RWPE1 (cell line): ENCODE measurements at regions not wholly inside any gene's neighbourhood (a gene's known extent, or its start where the extent isn't known, plus 50 kb on each side); places are given as distances from the start of the nearest gene placed in this dataset.

Experiments used
- CTCF ChIA-PET: fragments of 350-600 bp; sonication (Branson Sonifier 250); formaldehyde crosslinking; extraction: SDS; loops from one replicate; lab custom pipeline; 2021; lab: Yijun Ruan, JAX
- POLR2A ChIA-PET: fragments of 400-600 bp; formaldehyde crosslinking; extraction: SDS; loops from one replicate; lab custom pipeline; 2020; ENCODE audit warnings: antibody characterized with exemption; ENCODE audit not compliant: low non-redundant PET; lab: Yijun Ruan, JAX
- DNase-seq: peaks from one replicate; pipeline ENCODE4 v3.0.0; 2012; ENCODE audit warnings: low spot score
- H3K27ac ChIP-seq: fragments of 450-650 bp; 2 replicates; pipeline ENCODE4 v1.5.1; 2017
- CTCF ChIP-seq: fragments of 450-650 bp; conservative IDR thresholded peaks from 2 replicates; pipeline ENCODE4 v1.5.1; 2017; ENCODE audit warnings: low read depth, mild to moderate bottlenecking

DNA sequence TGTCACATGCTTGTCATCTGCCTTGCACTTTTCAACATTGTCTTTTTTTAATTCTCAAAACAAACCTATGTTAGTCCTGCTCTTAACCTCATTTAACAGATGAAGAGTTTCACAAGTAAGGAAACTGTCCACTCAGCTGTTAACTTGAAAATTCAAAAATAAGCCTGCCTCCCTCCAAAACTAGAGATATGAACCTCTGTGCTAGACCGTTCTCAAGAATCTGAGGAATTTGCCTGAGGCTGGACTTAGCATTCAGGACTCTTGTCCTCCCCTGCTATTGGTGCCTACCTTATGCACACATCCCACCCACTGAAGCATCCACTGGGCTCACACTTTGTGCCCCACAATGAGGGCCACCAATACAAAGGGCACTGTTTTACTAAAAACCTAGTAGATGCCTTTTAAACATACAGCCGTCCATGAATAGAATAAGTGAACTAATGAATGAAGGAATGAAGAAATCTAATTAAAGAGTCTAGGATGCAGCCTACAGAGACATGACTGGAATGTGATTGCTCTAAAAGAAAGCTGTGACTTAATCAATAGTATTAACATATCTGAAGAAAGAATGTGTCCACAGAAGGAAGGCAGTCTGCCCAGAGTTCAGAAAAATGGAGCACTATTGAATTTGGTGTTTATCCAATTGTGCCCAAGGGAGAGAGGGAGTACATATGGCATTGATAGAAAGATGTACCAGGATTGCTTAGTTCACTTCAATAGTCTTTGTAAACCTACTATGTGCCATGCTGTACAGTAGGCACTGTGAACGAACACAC lies 238.5 kb downstream of the SPTSSA start:
- CTCF ChIA-PET = interaction anchor here (0.6 to 0.7 kb wide), 2 partner anchors 389 to 948 kb away, joined by 3 read pairs; no protein-coding TSS in a partner anchor
- H3K27ac ChIP-seq = no peak overlapping the region
- DNase-seq = no peak
- POLR2A ChIA-PET = no interaction called here
- no peak for TF ChIP-seq CTCF

GRCh38 chr14:34222867-34223266 lies 239.2 kb downstream of the SPTSSA start:
- no peak overlapping the region for H3K27ac ChIP-seq
- no peak for TF ChIP-seq CTCF
- CTCF ChIA-PET = interaction anchor here (0.6 kb wide), 1 partner anchor 841 kb away, joined by 5 read pairs; no protein-coding TSS in a partner anchor
- POLR2A ChIA-PET = no interaction called here
- no peak for DNase-seq

DNA sequence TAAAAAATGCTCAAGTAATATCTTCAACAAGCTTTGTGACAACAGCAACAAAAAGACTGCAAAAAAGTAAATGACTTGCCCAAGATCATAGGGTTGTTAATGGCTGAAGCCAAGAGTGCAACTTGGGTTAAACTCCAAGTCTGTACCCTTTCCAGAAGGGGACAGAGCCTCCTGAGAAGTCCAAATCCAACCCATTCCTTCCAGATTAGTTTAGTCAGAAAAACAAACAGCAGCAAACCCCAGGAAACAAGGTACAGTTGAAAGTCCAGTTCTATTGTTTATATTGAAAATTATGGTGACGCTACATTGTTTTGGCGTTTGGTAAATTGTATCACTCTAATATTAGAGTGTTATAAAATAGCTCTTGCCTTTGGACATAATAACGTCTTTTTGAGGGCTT lies 239.9 kb downstream of the SPTSSA start:
- ChIA-PET CTCF (interaction anchor here (0.5 to 0.7 kb wide), 3 partner anchors 321 to 840 kb away, joined by 3 to 5 read pairs (median 5); no protein-coding TSS in a partner anchor), POLR2A (no interaction called here)
- no peak overlapping the region for H3K27ac ChIP-seq
- TF ChIP-seq CTCF = no peak
- DNase-seq = no peak

DNA sequence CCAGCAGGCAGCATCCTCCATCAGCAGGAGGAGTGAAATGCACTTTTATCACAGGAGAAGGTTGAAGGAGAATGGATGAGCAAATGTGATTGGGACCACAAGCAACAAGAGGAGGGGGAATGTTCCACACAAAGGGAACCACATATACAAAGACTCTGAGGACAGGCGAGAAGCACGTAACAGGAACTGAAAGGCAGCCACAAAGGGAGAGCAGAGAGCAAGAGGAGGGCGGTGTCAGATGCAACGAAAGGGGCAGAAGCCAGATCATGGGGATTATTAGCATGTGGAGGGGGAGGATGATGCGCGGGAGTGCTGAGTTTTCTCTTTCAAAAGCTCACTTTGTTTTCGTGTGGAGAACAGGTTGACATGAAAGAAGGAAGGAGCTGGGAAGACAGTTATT lies 241.1 kb downstream of the SPTSSA start:
- no peak overlapping the region for H3K27ac ChIP-seq
- TF ChIP-seq CTCF = no peak
- ChIA-PET POLR2A (no interaction called here), CTCF (no interaction called here)
- no peak for DNase-seq

DNA sequence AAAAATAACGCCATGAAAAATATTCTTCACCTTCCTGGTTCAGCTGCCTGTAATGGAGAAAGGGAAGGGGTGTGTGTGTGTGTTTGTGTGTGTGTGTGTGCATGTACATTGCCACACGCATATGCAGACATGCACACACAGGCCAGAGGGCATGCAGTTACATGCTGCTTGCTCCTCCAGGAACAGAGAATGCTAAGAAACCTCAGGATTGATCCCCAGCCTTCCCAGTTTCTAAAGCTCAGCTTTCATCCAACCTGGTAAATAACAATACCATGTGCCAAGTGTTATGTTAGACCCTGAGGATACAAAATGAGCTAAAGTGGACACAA lies 241.7 kb downstream of the SPTSSA start:
- POLR2A ChIA-PET = no interaction called here
- H3K27ac ChIP-seq = no peak overlapping the region
- DNase-seq = no peak
- TF ChIP-seq CTCF = no peak
- CTCF ChIA-PET = no interaction called here

- ChIA-PET POLR2A (no interaction called here), CTCF (interaction anchor here (0.7 kb wide), 1 partner anchor 9 kb away, joined by 3 read pairs; no protein-coding TSS in a partner anchor)
- no peak for TF ChIP-seq CTCF
- no peak overlapping the region for H3K27ac ChIP-seq
- DNase-seq = peak; percentile 31
Observed at GRCh38 chr14:34219661-34220377, 242.2 kb downstream of the SPTSSA start.
